BLaER1 treated with 17β-estradiol and CSF1 and Interleukin-3, amounts not matched to agents 10 nM and 100 nM (cell line): ENCODE measurements at regions not wholly inside any gene's neighbourhood (a gene's known extent, or its start where the extent isn't known, plus 50 kb on each side); places are given as distances from the start of the nearest gene placed in this dataset.

ENCODE experiments used
- H3K27ac ChIP-seq, 11 experiments: shearing (Covaris generic); formaldehyde crosslinking; 2 replicates each; pipeline ENCODE4 v1.8.1; 2022
- H3K27me3 ChIP-seq, 11 experiments: shearing (Covaris generic); formaldehyde crosslinking; 2 replicates each; pipeline ENCODE4 v1.8.1; 2022
- H3K36me3 ChIP-seq, 11 experiments: shearing (Covaris generic); formaldehyde crosslinking; 2 replicates each; pipeline ENCODE4 v1.8.1; 2022
- H3K4me1 ChIP-seq, 10 experiments: shearing (Covaris generic); formaldehyde crosslinking; 2 replicates each; pipeline ENCODE4 v1.8.1; 2022
- H3K4me2 ChIP-seq, 11 experiments: shearing (Covaris generic); formaldehyde crosslinking; 2 replicates each; pipeline ENCODE4 v1.8.1; 2022
- H3K4me3 ChIP-seq, 10 experiments: shearing (Covaris generic); formaldehyde crosslinking; 2 replicates each; pipeline ENCODE4 v1.8.1; 2022
- H3K9ac ChIP-seq, 11 experiments: shearing (Covaris generic); formaldehyde crosslinking; 2 replicates each; pipeline ENCODE4 v1.8.1; 2022
- H3K9me3 ChIP-seq, 11 experiments: shearing (Covaris generic); formaldehyde crosslinking; replicated peaks in 1 of 11; 2 replicates each; pipeline ENCODE4 v1.8.1; 2022
- H4K20me1 ChIP-seq, 11 experiments: shearing (Covaris generic); formaldehyde crosslinking; 2 replicates each; pipeline ENCODE4 v1.8.1; 2022
- Cebpa-rat ChIP-seq, 11 experiments: shearing (Covaris generic); IDR thresholded peaks; 2 replicates each; pipeline ENCODE4 v1.8.1; 2022

GRCh38 chr11:92628401-92629292 is 340.8 kb upstream of the MTNR1B start:
- Histone ChIP-seq H3K4me3 (no peak overlapping the region), H3K4me1 (peaks cover 0 to 20% (median 0%) of the 10 kb centered on the region in 10 experiments; a peak in 6 of 20 replicates), H3K27me3 (no peaks in the 10 kb centered on the region), H3K4me2 (peak overlapping the region in 5 of 11 experiments; percentile 8 to 24 (median 13); a peak in 7 of 22 replicates), H3K9ac (no peak overlapping the region), H3K36me3 (no peaks in the 10 kb centered on the region), H3K27ac (no peak overlapping the region), H3K9me3 (peaks cover 0 to 6% (median 0%) of the 10 kb centered on the region in 11 experiments; a peak in 1 of 22 replicates), H4K20me1 (no peaks in the 10 kb centered on the region)
- no peak for TF ChIP-seq Cebpa-rat (IDR thresholded peaks at IDR 0.05)

- Histone ChIP-seq H3K4me2 (no peak overlapping the region), H4K20me1 (no peaks in the 10 kb centered on the region), H3K4me3 (no peak overlapping the region), H3K9ac (no peak overlapping the region), H3K9me3 (peaks cover 0 to 6% (median 0%) of the 10 kb centered on the region in 11 experiments; a peak in 1 of 22 replicates), H3K27ac (no peak overlapping the region), H3K27me3 (no peaks in the 10 kb centered on the region), H3K36me3 (no peaks in the 10 kb centered on the region), H3K4me1 (peaks cover 0 to 10% (median 0%) of the 10 kb centered on the region in 10 experiments; a peak in 5 of 20 replicates)
- TF ChIP-seq Cebpa-rat (IDR thresholded peaks at IDR 0.05): no peak
Measured at GRCh38 chr11:92632495-92632894, 337.0 kb upstream of the MTNR1B start.

- TF ChIP-seq Cebpa-rat (IDR thresholded peaks at IDR 0.05): no peak
- Histone ChIP-seq H3K36me3 (no peaks in the 10 kb centered on the region), H3K4me1 (peaks cover 0 to 4% (median 0%) of the 10 kb centered on the region in 10 experiments; a peak in 5 of 20 replicates), H3K4me2 (no peak overlapping the region), H3K27ac (no peak overlapping the region), H3K9me3 (peaks cover 0 to 6% (median 0%) of the 10 kb centered on the region in 11 experiments; a peak in 1 of 22 replicates), H3K27me3 (no peaks in the 10 kb centered on the region), H3K4me3 (no peak overlapping the region), H3K9ac (no peak overlapping the region), H4K20me1 (no peaks in the 10 kb centered on the region)
Measured at GRCh38 chr11:92633820-92634219, 335.6 kb upstream of the MTNR1B start.

GRCh38 chr11:92636543-92637188 is 332.8 kb upstream of the MTNR1B start:
- no peaks in the 10 kb centered on the region for H4K20me1 ChIP-seq
- H3K4me3 ChIP-seq: no peak overlapping the region
- no peak for TF ChIP-seq Cebpa-rat (IDR thresholded peaks at IDR 0.05)
- H3K4me2 ChIP-seq: no peak overlapping the region
- H3K9ac ChIP-seq: no peak overlapping the region
- H3K27ac ChIP-seq: no peak overlapping the region
- no peaks in the 10 kb centered on the region for H3K27me3 ChIP-seq
- H3K9me3 ChIP-seq: no peaks in the 10 kb centered on the region
- H3K4me1 ChIP-seq: no peaks in the 10 kb centered on the region
- no peaks in the 10 kb centered on the region for H3K36me3 ChIP-seq

- no peak for TF ChIP-seq Cebpa-rat (IDR thresholded peaks at IDR 0.05)
- no peaks in the 10 kb centered on the region for H4K20me1 ChIP-seq
- no peak overlapping the region for H3K9ac ChIP-seq
- H3K27me3 ChIP-seq: no peaks in the 10 kb centered on the region
- H3K4me2 ChIP-seq: no peak overlapping the region
- H3K4me3 ChIP-seq: no peak overlapping the region
- no peaks in the 10 kb centered on the region for H3K9me3 ChIP-seq
- no peak overlapping the region for H3K27ac ChIP-seq
- no peaks in the 10 kb centered on the region for H3K36me3 ChIP-seq
- H3K4me1 ChIP-seq: no peaks in the 10 kb centered on the region
Measured at GRCh38 chr11:92638678-92639077, 330.8 kb upstream of the MTNR1B start.

- H3K27ac ChIP-seq: no peak overlapping the region
- TF ChIP-seq Cebpa-rat (IDR thresholded peaks at IDR 0.05): no peak
Measured at GRCh38 chr11:92642177-92642931, 327.1 kb upstream of the MTNR1B start.

GRCh38 chr11:92643827-92644226 is 325.6 kb upstream of the MTNR1B start:
- Histone ChIP-seq H3K4me3 (no peak overlapping the region), H4K20me1 (no peaks in the 10 kb centered on the region), H3K9ac (no peak overlapping the region), H3K36me3 (no peaks in the 10 kb centered on the region), H3K4me2 (no peak overlapping the region), H3K27me3 (no peaks in the 10 kb centered on the region), H3K9me3 (no peaks in the 10 kb centered on the region), H3K4me1 (no peaks in the 10 kb centered on the region), H3K27ac (no peak overlapping the region)
- TF ChIP-seq Cebpa-rat (IDR thresholded peaks at IDR 0.05): no peak

More at GRCh38 chr11:92642177-92642931, 327.1 kb upstream of the MTNR1B start:
- H3K36me3 ChIP-seq: no peaks in the 10 kb centered on the region
- no peaks in the 10 kb centered on the region for H4K20me1 ChIP-seq
- H3K4me3 ChIP-seq: no peak overlapping the region
- H3K4me2 ChIP-seq: no peak overlapping the region
- H3K27me3 ChIP-seq: no peaks in the 10 kb centered on the region
- no peaks in the 10 kb centered on the region for H3K4me1 ChIP-seq
- no peak overlapping the region for H3K9ac ChIP-seq
- no peaks in the 10 kb centered on the region for H3K9me3 ChIP-seq

GRCh38 chr11:92644595-92645445 is 324.6 kb upstream of the MTNR1B start:
- no peaks in the 10 kb centered on the region for H3K36me3 ChIP-seq
- no peaks in the 10 kb centered on the region for H4K20me1 ChIP-seq
- H3K4me1 ChIP-seq: no peaks in the 10 kb centered on the region
- no peak overlapping the region for H3K27ac ChIP-seq
- no peak overlapping the region for H3K9ac ChIP-seq
- no peak overlapping the region for H3K4me3 ChIP-seq
- H3K9me3 ChIP-seq: no peaks in the 10 kb centered on the region
- H3K27me3 ChIP-seq: no peaks in the 10 kb centered on the region
- no peak overlapping the region for H3K4me2 ChIP-seq
- TF ChIP-seq Cebpa-rat (IDR thresholded peaks at IDR 0.05): no peak
